ENCODE measurements at regions not wholly inside any gene's neighbourhood (a gene's known extent, or its start where the extent isn't known, plus 50 kb on each side); places are given as distances from the start of the nearest gene placed in this dataset.

DNA sequence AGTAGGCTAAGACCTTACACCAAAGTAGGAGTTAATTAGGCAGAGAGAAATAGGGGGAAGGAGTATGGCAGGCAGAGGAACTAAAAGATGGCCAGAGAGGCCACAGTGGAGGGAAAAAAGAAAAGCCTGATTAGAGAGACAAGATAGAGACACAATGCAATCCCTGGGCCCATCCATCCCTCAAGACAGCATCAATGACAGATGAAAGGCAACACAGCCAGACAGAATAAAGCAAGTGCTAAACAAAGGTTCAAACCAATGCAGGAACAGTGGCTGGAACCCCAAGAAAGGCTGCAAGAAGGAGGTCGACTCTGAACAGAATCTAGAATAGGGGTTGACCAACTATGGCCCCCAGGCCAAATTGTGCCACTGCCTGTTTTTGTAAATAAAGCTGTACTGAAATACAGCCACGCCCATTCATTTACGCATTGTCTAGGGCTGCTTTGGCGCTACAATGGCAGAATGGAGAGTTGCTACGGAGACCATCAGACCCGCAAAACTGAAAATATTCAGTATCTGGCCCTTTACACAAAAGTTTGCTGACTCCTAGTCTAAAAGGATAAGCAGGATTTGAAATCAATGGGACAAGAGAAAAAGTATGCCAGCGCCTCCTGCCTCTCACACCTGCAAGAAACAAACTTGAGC is 473.3 kb upstream of the PSMD7 start:
- H3K4me3 ChIP-seq (ENCODE audit: low read depth, low read length) = no peak overlapping the region
- DNase-seq (ENCODE audit: low read depth, low spot score) = no peak
- TF ChIP-seq, protein P1, sequence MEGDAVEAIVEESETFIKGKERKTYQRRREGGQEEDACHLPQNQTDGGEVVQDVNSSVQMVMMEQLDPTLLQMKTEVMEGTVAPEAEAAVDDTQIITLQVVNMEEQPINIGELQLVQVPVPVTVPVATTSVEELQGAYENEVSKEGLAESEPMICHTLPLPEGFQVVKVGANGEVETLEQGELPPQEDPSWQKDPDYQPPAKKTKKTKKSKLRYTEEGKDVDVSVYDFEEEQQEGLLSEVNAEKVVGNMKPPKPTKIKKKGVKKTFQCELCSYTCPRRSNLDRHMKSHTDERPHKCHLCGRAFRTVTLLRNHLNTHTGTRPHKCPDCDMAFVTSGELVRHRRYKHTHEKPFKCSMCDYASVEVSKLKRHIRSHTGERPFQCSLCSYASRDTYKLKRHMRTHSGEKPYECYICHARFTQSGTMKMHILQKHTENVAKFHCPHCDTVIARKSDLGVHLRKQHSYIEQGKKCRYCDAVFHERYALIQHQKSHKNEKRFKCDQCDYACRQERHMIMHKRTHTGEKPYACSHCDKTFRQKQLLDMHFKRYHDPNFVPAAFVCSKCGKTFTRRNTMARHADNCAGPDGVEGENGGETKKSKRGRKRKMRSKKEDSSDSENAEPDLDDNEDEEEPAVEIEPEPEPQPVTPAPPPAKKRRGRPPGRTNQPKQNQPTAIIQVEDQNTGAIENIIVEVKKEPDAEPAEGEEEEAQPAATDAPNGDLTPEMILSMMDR (IDR thresholded peaks at IDR 0.05; ENCODE audit: insufficient read depth, low read length, missing control alignments) = no peak
- ChIA-PET POLR2A (no interaction called here), CTCF (no interaction called here)

DNA sequence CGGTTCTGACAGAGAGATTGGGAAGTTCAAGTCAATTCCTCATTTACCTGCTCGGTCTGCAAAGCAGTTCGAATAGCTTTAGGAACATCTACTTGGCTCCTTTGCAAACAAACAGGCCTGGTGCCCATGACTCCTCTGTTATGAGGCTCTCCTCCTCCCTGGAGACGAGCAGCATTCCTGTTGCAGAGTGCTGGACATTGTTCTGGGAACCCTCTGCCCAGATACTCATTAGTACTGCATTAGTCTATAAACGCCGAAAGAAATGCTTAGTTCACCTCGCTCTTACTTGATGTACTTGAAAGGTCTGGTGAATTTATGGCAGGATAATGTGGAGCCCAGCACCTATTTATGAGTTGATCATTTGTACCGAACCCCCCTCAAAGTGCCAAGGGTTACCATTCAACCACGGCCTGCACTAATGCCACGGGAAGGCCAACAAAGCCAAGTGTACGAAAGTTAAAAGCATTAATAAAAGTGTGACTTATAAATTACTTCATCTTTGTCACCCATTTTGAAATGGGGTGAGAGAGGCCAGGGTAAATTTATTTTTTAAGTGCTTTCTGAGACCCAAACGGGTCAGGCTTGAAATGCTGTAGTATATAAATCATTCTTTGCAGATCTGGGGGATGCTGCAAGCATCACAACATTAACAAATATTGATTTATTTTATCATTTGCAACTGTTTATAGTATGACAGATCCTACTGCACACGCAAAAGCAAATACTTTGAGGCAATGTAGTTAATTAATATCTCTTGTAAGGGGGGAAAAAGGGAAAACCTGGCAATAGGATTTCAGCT is 478.9 kb upstream of the PSMD7 start:
- TF ChIP-seq, protein P1 (IDR thresholded peaks at IDR 0.05; ENCODE audit: insufficient read depth, low read length, missing control alignments) = no peak
- POLR2A ChIA-PET = no interaction called here
- no peak overlapping the region for H3K4me3 ChIP-seq (ENCODE audit: low read depth, low read length)
- CTCF ChIA-PET = no interaction called here
- no peak for DNase-seq (ENCODE audit: low read depth, low spot score)

DNA sequence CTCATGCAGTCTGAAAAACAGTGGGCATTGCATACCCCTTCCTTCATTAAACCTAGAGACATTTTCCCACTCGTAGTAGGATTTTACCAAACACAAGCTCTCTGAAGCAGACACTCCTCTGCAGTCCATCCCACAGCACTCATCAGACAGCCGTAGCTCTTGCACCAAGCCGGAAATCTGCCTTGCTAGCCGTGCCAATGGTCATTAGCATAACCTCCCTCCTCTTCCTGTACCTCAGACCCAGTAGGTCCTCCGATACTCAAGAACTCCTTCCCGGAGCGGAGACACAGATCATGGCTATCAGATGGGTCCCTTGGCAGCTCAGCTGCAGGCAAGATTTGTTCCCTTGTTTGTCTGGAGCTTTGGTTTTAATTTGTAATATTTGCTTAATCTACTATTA is 483.1 kb upstream of the PSMD7 start:
- no peak for DNase-seq (ENCODE audit: low read depth, low spot score)
- no peak overlapping the region for H3K4me3 ChIP-seq (ENCODE audit: low read depth, low read length)
- TF ChIP-seq, protein P1 (IDR thresholded peaks at IDR 0.05; ENCODE audit: insufficient read depth, low read length, missing control alignments) = no peak
- ChIA-PET CTCF (no interaction called here), POLR2A (no interaction called here)

DNA sequence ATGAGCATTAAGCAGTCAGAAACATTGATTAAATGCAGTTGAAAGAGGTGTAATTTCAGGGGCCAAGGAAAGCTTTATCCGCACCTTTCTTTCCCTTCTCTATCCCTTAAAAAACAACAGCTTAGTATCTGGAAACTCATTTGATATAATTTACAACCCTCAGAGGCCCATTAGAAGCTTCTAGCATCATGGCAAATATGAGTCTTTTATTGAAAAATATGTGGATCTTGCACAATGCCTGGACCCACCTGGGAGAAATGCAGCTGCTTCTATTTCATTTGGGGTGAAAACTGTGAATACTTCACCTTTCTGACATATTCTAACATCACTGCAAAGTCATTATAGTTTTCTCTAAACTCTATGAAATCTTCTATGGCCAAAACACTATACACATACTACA is 492.2 kb upstream of the PSMD7 start:
- ChIA-PET POLR2A (no interaction called here), CTCF (no interaction called here)
- no peak overlapping the region for H3K4me3 ChIP-seq (ENCODE audit: low read depth, low read length)
- DNase-seq (ENCODE audit: low read depth, low spot score) = no peak
- TF ChIP-seq, protein P1 (IDR thresholded peaks at IDR 0.05; ENCODE audit: insufficient read depth, low read length, missing control alignments) = no peak

DNA sequence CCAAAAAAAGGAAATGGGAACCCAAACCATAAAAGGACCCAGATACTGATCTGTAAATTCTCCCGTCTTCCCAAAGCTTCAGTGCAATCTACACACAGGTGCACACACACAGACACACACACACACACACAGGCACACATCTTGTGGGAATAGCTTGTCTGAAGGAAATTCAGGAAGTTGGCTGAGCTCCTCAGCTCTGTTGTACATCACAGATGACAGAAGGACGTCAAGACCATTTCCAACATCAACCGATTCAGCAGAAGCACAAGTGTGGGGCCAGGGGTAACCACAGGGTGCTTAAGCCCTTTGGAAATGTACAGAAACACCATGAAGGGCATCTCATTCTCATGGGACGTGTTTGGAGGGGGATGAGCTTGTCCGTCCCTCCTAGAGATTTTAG is 498.1 kb upstream of the PSMD7 start:
- ChIA-PET POLR2A (no interaction called here), CTCF (interaction anchor here (0.7 kb wide), 1 partner anchor 143 kb away, joined by 3 read pairs; no protein-coding TSS in a partner anchor)
- no peak for DNase-seq (ENCODE audit: low read depth, low spot score)
- no peak overlapping the region for H3K4me3 ChIP-seq (ENCODE audit: low read depth, low read length)
- TF ChIP-seq, protein P1 (IDR thresholded peaks at IDR 0.05; ENCODE audit: insufficient read depth, low read length, missing control alignments) = no peak

DNA sequence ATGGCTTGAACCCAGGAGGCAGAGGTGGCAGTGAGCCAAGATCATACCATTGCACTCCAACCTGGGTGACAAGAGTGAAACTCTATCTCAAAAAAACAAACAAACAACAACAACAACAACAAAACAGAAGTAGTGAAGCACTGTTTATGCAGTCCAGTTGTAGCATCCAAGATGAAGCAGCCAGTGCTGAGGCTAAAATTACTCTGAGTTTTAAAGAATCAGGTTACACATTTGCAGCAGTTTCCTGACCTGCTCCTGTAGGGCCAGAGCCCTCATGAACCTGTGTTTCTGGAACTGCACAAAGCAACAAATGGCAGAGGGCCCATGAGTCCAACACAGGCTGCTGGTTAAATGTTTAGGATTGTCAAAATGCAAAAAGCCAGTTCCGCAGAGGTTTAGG is 499.5 kb upstream of the PSMD7 start:
- CTCF ChIA-PET = no interaction called here
- POLR2A ChIA-PET = no interaction called here
- TF ChIP-seq, protein P1 (IDR thresholded peaks at IDR 0.05; ENCODE audit: insufficient read depth, low read length, missing control alignments) = no peak
- no peak for DNase-seq (ENCODE audit: low read depth, low spot score)
- no peak overlapping the region for H3K4me3 ChIP-seq (ENCODE audit: low read depth, low read length)

All from AG04449 (cell line).